Gastroesophageal sphincter (tissue), 4 donors: ENCODE measurements at regions not wholly inside any gene's neighbourhood (a gene's known extent, or its start where the extent isn't known, plus 50 kb on each side); places are given as distances from the start of the nearest gene placed in this dataset.

Source experiments
- ATAC-seq: fragments of 150-250 bp; one replicate; pipeline ENCODE4 v1.9.1; 2016; ENCODE audit warnings: mild to moderate bottlenecking, moderate library complexity
- H3K27ac ChIP-seq, 4 donors: fragments of 200-600 bp; sonication (generic) in 3 of 4; 1 replicate in 3 of 4; 2 replicates in 1 of 4; pipeline ENCODE4 v1.5.1; 2016 to 2019
- H3K27me3 ChIP-seq: fragments of 200-600 bp; sonication (generic); one replicate; pipeline ENCODE4 v1.5.1; 2019
- H3K36me3 ChIP-seq, 2 donors: fragments of 200-600 bp; sonication (generic); one replicate each; pipeline ENCODE4 v1.5.1; 2019; ENCODE audit warnings: control low read depth in 1 of 2
- H3K4me1 ChIP-seq, 3 donors: fragments of 200-600 bp; sonication (generic); 1 replicate in 2 of 3; 2 replicates in 1 of 3; pipeline ENCODE4 v1.5.1; 2016 to 2019; ENCODE audit warnings: control low read depth in 2 of 3
- H3K4me3 ChIP-seq, 2 donors: fragments of 200-600 bp; sonication (generic); one replicate each; pipeline ENCODE4 v1.5.1; 2019; ENCODE audit warnings: mild to moderate bottlenecking in 1 of 2, moderate library complexity in 1 of 2
- H3K9me3 ChIP-seq, 3 donors: fragments of 200-600 bp; sonication (generic); one replicate each; pipeline ENCODE4 v1.5.1; 2017 to 2019; ENCODE audit warnings: control low read depth in 2 of 3
- EP300 ChIP-seq: sonication (generic); formaldehyde crosslinking; IDR thresholded peaks from one replicate; pipeline ENCODE4 v1.6.1; 2017; ENCODE audit warnings: antibody characterized with exemption, mild to moderate bottlenecking
- POLR2A ChIP-seq, 2 donors: fragments of 450-650 bp; IDR thresholded peaks; one replicate each; pipeline ENCODE4 v1.6.1; 2017; ENCODE audit warnings: antibody characterized with exemption in 2 of 2, mild to moderate bottlenecking in 2 of 2, moderate library complexity in 1 of 2
- POLR2AphosphoS5 ChIP-seq: sonication (generic); formaldehyde crosslinking; IDR thresholded peaks from one replicate; pipeline ENCODE4 v1.6.1; 2017; ENCODE audit warnings: antibody characterized with exemption
- WGBS, 2 donors: methylation state at CpG; one replicate each; pipeline ENCODE4 v1.1.5; 2018; ENCODE audit warnings: low coverage in 1 of 2; 5-methylcytosine and 5-hydroxymethylcytosine counted together
- TF ChIP-seq, protein P1 (sequence below), 4 experiments: fragments of 200-600 bp in 2 of 4; fragments of 450-650 bp in 2 of 4; sonication (generic) in 1 of 4; IDR thresholded peaks; one replicate each; pipeline ENCODE4 v1.5.1; 2017 to 2019; ENCODE audit warnings: antibody characterized with exemption in 4 of 4, mild to moderate bottlenecking in 2 of 4, moderate library complexity in 2 of 4

DNA sequence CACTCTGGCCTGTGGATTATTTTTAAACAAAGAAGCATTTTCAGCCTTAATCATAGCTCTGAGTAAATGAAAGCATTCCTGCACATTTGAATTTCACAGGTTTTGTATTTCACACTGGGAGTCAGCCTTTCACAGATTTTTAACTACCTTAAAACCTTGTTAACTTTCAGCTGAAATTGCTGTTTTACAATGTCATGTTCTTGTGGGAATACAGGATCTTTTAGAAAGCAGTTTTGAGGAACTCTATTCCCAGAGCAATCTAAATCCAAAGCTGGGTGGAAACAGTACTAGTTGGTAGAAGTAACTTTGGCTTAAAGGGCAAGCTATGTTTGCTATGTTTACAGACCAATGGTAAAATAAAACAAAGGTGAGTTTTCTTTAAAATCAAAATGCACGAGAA lies 600.6 kb downstream of the KCNJ2 start:
- Histone ChIP-seq H3K4me3 (no peak overlapping the region), H3K27me3 (no peaks in the 10 kb centered on the region), H3K36me3 (no peaks in the 10 kb centered on the region), H3K9me3 (no peaks in the 10 kb centered on the region), H3K27ac (no peak overlapping the region), H3K4me1 (no peaks in the 10 kb centered on the region)
- WGBS, 2 donors = 93 to 100% methylated on average over 1 of the region's 1 CpG
- no peak for TF ChIP-seq POLR2AphosphoS5
- TF ChIP-seq, protein P1, sequence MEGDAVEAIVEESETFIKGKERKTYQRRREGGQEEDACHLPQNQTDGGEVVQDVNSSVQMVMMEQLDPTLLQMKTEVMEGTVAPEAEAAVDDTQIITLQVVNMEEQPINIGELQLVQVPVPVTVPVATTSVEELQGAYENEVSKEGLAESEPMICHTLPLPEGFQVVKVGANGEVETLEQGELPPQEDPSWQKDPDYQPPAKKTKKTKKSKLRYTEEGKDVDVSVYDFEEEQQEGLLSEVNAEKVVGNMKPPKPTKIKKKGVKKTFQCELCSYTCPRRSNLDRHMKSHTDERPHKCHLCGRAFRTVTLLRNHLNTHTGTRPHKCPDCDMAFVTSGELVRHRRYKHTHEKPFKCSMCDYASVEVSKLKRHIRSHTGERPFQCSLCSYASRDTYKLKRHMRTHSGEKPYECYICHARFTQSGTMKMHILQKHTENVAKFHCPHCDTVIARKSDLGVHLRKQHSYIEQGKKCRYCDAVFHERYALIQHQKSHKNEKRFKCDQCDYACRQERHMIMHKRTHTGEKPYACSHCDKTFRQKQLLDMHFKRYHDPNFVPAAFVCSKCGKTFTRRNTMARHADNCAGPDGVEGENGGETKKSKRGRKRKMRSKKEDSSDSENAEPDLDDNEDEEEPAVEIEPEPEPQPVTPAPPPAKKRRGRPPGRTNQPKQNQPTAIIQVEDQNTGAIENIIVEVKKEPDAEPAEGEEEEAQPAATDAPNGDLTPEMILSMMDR (IDR thresholded peaks at IDR 0.05) = no peak
- no peak for ATAC-seq

DNA sequence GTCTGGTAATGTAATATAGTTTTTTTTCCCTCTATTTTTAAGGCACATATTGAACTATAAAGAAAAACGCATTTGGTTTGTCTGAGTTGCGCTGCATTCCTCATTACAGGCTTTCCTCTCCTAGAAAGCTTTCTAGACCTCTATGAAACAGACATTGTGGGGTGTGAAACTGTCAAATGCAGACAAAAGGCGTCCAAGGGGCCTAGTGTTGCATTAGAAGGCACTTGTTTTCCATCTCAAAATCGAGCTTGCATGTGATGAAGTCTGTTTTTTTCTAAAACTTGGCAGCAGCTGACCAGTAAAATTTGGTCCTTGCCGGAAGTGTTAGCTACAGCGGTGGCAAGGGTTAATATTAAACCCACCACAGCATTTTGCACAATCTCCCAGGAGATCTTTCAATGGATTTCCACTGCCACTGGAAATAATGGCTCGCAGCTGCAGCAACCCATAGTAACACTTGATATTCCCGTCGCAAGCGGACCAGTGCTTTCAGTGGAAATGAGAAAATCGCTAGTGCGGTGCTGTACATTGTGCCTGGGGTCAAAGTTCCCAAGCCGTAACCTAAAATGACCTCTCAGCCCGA lies 602.6 kb downstream of the KCNJ2 start:
- Histone ChIP-seq H3K36me3 (no peaks in the 10 kb centered on the region), H3K27me3 (no peaks in the 10 kb centered on the region), H3K9me3 (no peaks in the 10 kb centered on the region), H3K27ac (no peak overlapping the region), H3K4me1 (no peaks in the 10 kb centered on the region), H3K4me3 (no peak overlapping the region)
- no peak for ATAC-seq
- TF ChIP-seq POLR2AphosphoS5 (no peak), EP300 (no peak), POLR2A (IDR thresholded peaks at IDR 0.05) (no peak)
- TF ChIP-seq, protein P1 (IDR thresholded peaks at IDR 0.05) = no peak
- 86 to 88% methylated on average over 4 to 14 of the region's 14 CpGs for WGBS, 2 donors

DNA sequence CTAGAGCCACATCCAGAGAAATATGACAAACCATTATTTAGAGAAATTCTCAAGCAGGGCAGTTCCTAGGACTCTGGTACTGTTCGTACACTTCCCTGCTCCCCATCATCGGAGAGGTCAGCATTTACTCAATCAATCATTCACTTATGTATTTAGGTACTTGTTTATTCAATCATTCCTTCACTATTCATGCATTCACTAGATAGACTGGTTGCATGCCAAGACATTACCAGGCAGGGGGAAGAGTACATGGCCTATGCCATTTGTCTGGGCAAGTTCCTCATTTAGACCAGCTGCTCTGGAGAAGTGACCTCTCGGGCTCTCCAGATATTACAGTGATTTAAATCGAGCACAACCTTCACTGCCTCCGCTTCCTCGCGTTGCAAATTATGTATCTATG lies 603.4 kb downstream of the KCNJ2 start:
- Histone ChIP-seq H3K4me1 (no peaks in the 10 kb centered on the region), H3K4me3 (no peak overlapping the region), H3K36me3 (no peaks in the 10 kb centered on the region), H3K27ac (no peak overlapping the region), H3K9me3 (no peaks in the 10 kb centered on the region), H3K27me3 (no peaks in the 10 kb centered on the region)
- 77 to 87% methylated on average over 7 of the region's 7 CpGs for WGBS, 2 donors
- no peak for ATAC-seq
- no peak for TF ChIP-seq POLR2A (IDR thresholded peaks at IDR 0.05)
- TF ChIP-seq, protein P1 (IDR thresholded peaks at IDR 0.05) = no peak
- no peak for TF ChIP-seq POLR2AphosphoS5
- no peak for TF ChIP-seq EP300

DNA sequence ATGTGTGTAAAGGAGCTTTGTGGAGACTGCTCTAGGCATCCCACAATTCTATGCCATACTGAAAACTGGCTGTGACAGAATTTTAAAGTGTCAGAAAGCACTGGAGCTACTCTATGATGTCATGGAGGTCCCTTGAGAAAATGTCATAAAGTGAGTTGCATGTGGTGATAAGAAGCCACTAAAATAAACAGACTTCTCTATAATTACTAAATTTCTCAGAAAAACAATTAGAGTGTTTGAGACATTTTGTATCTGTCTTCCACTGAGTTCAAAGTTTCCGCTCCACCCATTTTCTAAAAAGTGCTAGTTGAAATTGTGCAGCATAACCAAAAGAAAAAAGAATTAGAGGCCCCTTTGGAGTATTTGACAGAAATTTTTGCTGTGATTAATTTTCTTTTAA lies 603.9 kb downstream of the KCNJ2 start:
- no peak overlapping the region for H3K27ac ChIP-seq
- H3K9me3 ChIP-seq = no peaks in the 10 kb centered on the region
- H3K36me3 ChIP-seq = no peaks in the 10 kb centered on the region
- no peaks in the 10 kb centered on the region for H3K4me1 ChIP-seq
- H3K27me3 ChIP-seq = no peaks in the 10 kb centered on the region
- 90% methylated on average over 1 of the region's 1 CpG; no CpG with 5 or more reads in 1 of the 2 donors for WGBS, 2 donors
- TF ChIP-seq POLR2A (IDR thresholded peaks at IDR 0.05) (no peak), POLR2AphosphoS5 (no peak)
- no peak for ATAC-seq
- no peak overlapping the region for H3K4me3 ChIP-seq

DNA sequence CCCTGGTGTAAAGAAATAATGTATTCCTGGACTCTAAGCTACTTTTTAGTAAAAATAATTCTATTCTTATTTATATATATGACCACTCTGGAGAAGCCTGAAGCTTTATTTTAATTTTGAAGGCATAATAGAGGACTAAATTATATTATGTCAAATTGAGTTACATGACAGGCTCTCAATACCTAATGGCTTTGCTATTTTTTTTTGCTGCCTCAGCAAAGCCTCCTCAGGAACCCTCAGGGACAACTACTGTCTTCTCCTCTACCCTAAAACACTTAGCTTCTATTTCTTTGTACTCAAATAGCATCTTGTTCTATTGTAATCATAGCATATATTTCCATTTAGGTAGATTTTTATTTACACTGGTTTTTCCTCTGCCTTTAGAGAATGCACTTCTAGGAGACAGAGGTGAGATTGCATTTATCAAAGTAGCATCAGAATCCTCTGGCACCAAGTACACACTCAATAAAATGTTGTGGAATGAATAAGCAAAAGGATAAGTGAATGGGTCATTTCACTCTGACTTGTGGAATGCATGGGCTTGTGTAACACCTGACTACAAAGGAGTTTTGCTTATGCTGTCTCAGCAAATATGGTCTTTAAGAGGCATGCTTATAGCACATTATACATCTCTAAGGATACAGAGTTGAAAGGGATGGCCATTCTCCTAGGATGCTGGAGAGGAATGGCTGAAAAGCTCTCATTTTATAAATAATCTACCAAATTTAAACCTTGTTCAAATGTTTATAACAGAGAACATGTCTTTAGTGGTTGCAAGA lies 605.2 kb downstream of the KCNJ2 start:
- TF ChIP-seq EP300 = no peak
- Histone ChIP-seq H3K4me1 (no peaks in the 10 kb centered on the region), H3K27ac (no peak overlapping the region), H3K9me3 (no peaks in the 10 kb centered on the region), H3K36me3 (no peaks in the 10 kb centered on the region), H3K4me3 (no peak overlapping the region), H3K27me3 (no peaks in the 10 kb centered on the region)
- no peak for ATAC-seq

DNA sequence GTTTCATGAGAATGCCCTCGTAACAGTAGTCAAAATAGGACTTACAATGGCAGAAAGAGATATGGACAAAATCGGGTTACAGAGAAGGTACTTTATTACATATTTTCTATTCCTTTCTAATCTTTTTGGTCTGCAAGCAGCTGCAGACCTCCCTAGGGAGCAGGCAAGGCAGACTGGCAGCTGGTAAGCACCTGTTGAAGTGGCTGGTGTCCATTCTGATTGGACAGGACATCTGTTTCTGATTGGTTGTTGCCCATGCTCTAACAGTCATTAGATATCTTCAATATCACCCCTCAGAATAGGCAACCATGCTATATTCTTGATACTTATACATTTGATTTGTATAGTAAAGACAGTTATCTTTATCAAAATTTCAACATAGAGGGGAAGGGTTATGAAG lies 606.3 kb downstream of the KCNJ2 start:
- Histone ChIP-seq H3K27me3 (no peaks in the 10 kb centered on the region), H3K9me3 (no peaks in the 10 kb centered on the region), H3K4me1 (no peaks in the 10 kb centered on the region), H3K4me3 (no peak overlapping the region), H3K27ac (no peak overlapping the region), H3K36me3 (no peaks in the 10 kb centered on the region)
- TF ChIP-seq POLR2AphosphoS5 (no peak), EP300 (no peak), POLR2A (IDR thresholded peaks at IDR 0.05) (no peak)
- TF ChIP-seq, protein P1 (IDR thresholded peaks at IDR 0.05) = no peak
- ATAC-seq = no peak
- WGBS, 2 donors = 76 to 90% methylated on average over 2 of the region's 2 CpGs
